Smooth muscle cell (in vitro differentiated cells): ENCODE measurements at regions not wholly inside any gene's neighbourhood (a gene's known extent, or its start where the extent isn't known, plus 50 kb on each side); places are given as distances from the start of the nearest gene placed in this dataset.

Experiments used
- DNase-seq: peaks from one replicate; lab custom pipeline; 2025; ENCODE audit not compliant: unreplicated experiment; lab: John Stamatoyannopoulos, UW
- H2AFZ ChIP-seq: fragments of 200-600 bp; sonication (generic); 2 replicates; pipeline ENCODE4 v1.6.0; 2016; ENCODE audit warnings: antibody characterized with exemption, low read depth, mild to moderate bottlenecking
- H3F3A ChIP-seq: fragments of 200-600 bp; sonication (generic); 2 replicates; pipeline ENCODE4 v1.6.0; 2017; ENCODE audit warnings: antibody characterized with exemption, low read depth
- H3K27ac ChIP-seq: fragments of 200-600 bp; sonication (generic); 2 replicates; pipeline ENCODE4 v1.5.1; 2016; ENCODE audit warnings: low read depth, mild to moderate bottlenecking
- H3K27me3 ChIP-seq: fragments of 200-600 bp; sonication (generic); 2 replicates; pipeline ENCODE4 v1.6.1; 2016; ENCODE audit warnings: low read depth, mild to moderate bottlenecking
- H3K36me3 ChIP-seq: fragments of 200-600 bp; sonication (generic); 2 replicates; pipeline ENCODE4 v1.5.1; 2016; ENCODE audit warnings: low read depth
- H3K4me1 ChIP-seq: fragments of 200-600 bp; sonication (generic); 2 replicates; pipeline ENCODE4 v1.5.1; 2016; ENCODE audit warnings: low read depth
- H3K4me2 ChIP-seq: fragments of 200-600 bp; sonication (generic); 2 replicates; pipeline ENCODE4 v1.6.0; 2016; ENCODE audit warnings: mild to moderate bottlenecking
- H3K4me3 ChIP-seq: fragments of 200-600 bp; sonication (generic); 2 replicates; pipeline ENCODE4 v1.5.1; 2016; ENCODE audit warnings: mild to moderate bottlenecking
- H3K79me2 ChIP-seq: fragments of 200-600 bp; sonication (generic); 2 replicates; pipeline ENCODE4 v1.6.0; 2016; ENCODE audit warnings: low read depth, mild to moderate bottlenecking
- H3K9ac ChIP-seq: fragments of 200-600 bp; sonication (generic); 2 replicates; pipeline ENCODE4 v1.6.0; 2016; ENCODE audit warnings: low read depth
- H3K9me3 ChIP-seq: fragments of 200-600 bp; sonication (generic); replicated peaks from 2 replicates; pipeline ENCODE4 v1.5.1; 2016; ENCODE audit warnings: low read depth
- H4K20me1 ChIP-seq: fragments of 200-600 bp; sonication (generic); 2 replicates; pipeline ENCODE4 v1.6.0; 2016; ENCODE audit warnings: low read depth
- WGBS: methylation state at CpG from one replicate; pipeline ENCODE4 v1.1.7; 2016; ENCODE audit warnings: low lambda C conversion rate; 5-methylcytosine and 5-hydroxymethylcytosine counted together
- TF ChIP-seq, protein P1 (sequence below): fragments of 200-600 bp; sonication (generic); IDR thresholded peaks from 2 replicates; pipeline ENCODE4 v1.5.1; 2017; ENCODE audit warnings: borderline replicate concordance, mild to moderate bottlenecking, antibody characterized with exemption; ENCODE audit not compliant: insufficient read depth, poor library complexity, severe bottlenecking

DNA sequence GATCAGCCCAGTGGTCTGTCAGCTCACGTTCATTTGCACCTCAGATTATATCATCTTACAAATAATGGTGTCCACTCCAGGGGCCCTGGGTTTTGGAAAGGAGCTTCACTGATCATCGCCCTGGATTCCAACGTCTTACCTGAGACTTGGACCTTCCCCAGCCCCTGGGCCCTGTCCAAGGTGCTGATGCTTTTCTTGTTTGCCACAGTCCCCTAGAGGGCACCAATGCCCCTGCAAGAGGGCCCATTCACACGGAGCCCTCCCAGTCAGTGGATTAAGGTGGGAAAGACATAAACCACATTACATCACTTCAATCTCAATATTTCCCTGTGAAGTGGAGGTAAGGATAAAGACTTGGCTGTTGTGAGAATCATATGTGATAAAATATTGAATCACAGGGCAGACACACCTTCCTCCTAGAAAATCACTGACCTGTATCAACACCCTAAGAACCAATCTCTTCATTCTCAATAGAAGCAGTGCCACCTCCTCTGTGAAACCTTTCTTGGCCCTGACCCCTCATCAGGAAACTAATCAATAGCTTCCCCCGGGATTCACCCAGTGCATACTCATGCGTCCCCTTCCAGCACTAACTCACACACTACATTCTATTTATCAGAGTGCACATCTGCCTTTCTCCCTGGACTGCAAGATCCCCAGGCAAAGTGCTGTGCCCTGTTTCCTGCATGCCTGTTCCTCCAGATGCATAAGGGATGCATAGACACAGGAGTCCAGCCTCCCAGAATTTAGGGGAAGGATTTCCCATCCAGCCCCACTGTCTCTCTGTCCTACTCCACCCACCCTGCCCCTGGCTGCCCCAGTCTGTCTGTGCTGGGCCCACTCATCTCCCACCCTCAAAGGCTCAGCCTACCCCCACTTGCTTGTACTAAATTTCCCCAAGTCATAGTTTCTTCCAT is 167.0 kb downstream of the BUD13 start:
- TF ChIP-seq, protein P1, sequence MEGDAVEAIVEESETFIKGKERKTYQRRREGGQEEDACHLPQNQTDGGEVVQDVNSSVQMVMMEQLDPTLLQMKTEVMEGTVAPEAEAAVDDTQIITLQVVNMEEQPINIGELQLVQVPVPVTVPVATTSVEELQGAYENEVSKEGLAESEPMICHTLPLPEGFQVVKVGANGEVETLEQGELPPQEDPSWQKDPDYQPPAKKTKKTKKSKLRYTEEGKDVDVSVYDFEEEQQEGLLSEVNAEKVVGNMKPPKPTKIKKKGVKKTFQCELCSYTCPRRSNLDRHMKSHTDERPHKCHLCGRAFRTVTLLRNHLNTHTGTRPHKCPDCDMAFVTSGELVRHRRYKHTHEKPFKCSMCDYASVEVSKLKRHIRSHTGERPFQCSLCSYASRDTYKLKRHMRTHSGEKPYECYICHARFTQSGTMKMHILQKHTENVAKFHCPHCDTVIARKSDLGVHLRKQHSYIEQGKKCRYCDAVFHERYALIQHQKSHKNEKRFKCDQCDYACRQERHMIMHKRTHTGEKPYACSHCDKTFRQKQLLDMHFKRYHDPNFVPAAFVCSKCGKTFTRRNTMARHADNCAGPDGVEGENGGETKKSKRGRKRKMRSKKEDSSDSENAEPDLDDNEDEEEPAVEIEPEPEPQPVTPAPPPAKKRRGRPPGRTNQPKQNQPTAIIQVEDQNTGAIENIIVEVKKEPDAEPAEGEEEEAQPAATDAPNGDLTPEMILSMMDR = peak; percentile 34
- 36% methylated on average over 6 of the region's 6 CpGs for WGBS
- Histone ChIP-seq H4K20me1 (no peaks in the 10 kb centered on the region), H3K9ac (no peak overlapping the region), H3K4me1 (no peaks in the 10 kb centered on the region), H3K27me3 (peaks cover 20% of the 10 kb centered on the region), H3K27ac (no peak overlapping the region), H3K36me3 (no peaks in the 10 kb centered on the region), H3K4me2 (no peak overlapping the region), H3K4me3 (no peak overlapping the region), H3K9me3 (no peaks in the 10 kb centered on the region), H3F3A (no peaks in the 10 kb centered on the region), H3K79me2 (no peaks in the 10 kb centered on the region), H2AFZ (no peak overlapping the region)
- DNase-seq = no peak

DNA sequence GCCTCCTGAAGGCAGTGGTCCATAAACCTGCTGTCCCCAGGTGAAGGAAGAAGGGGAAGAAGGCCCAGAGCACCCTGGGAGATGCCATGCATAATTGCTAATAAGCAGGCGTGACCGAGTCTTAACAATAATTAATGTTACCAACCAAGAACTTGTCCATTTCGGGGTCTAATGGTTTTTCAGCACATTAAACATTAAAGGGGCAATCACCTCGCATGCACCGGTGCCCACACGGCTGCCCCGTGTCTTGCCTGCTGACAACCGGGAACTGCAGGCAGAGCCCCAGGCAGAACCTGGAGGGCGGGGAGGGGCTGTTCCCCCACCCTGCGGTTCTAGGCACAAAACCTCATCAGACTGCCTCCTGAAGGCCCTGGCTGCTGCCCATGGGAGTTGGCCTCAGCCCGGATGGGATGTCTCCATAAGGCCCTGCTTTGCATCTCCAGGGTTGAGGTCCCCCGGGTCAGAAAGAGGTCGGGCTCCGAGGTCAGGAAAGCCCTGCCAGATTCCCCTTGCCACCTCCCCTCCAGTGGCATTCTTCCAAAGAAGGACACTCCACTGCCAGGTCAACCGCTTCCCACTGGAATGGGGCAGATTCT is 169.0 kb downstream of the BUD13 start:
- 86% methylated on average over 15 of the region's 15 CpGs for WGBS
- TF ChIP-seq, protein P1 = no peak
- H3K36me3 ChIP-seq = no peaks in the 10 kb centered on the region

DNA sequence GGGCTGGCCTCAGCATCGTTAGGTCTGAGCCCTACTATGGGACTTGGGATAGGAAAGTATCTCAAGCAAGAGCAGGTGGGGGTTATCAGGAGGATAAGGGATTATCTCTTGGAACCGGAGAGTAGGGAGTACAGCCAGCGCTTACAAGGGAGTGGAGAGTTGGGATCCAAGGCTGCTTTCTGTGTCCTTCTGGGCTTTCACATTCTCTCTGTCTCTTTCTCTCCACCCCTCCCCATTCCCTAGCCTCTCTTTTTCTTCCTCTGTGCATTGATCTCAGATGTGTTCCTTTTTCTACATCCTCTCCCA is 170.2 kb downstream of the BUD13 start:
- no peaks in the 10 kb centered on the region for H3K36me3 ChIP-seq
- H3K9ac ChIP-seq = no peak overlapping the region
- H3K79me2 ChIP-seq = no peaks in the 10 kb centered on the region
- no peaks in the 10 kb centered on the region for H3K4me1 ChIP-seq
- DNase-seq = no peak
- H3K27me3 ChIP-seq = peaks cover 17% of the 10 kb centered on the region
- H3K9me3 ChIP-seq = no peaks in the 10 kb centered on the region
- H3K4me2 ChIP-seq = no peak overlapping the region
- H3K4me3 ChIP-seq = no peak overlapping the region
- TF ChIP-seq, protein P1 = no peak
- no peaks in the 10 kb centered on the region for H4K20me1 ChIP-seq
- no peaks in the 10 kb centered on the region for H3F3A ChIP-seq
- no peak overlapping the region for H2AFZ ChIP-seq
- WGBS = 82% methylated on average over 3 of the region's 3 CpGs
- no peak overlapping the region for H3K27ac ChIP-seq

More for the DNA sequence above, 169.0 kb downstream of the BUD13 start:
- no peak overlapping the region for H3K27ac ChIP-seq
- DNase-seq = no peak
- H2AFZ ChIP-seq = no peak overlapping the region
- H3K9me3 ChIP-seq = no peaks in the 10 kb centered on the region
- H3K27me3 ChIP-seq = peaks cover 10% of the 10 kb centered on the region
- no peak overlapping the region for H3K9ac ChIP-seq
- H3K4me2 ChIP-seq = no peak overlapping the region
- no peaks in the 10 kb centered on the region for H3F3A ChIP-seq
- H4K20me1 ChIP-seq = no peaks in the 10 kb centered on the region
- H3K4me1 ChIP-seq = no peaks in the 10 kb centered on the region
- no peak overlapping the region for H3K4me3 ChIP-seq
- H3K79me2 ChIP-seq = no peaks in the 10 kb centered on the region
